SK-N-SH treated with all-trans-retinoic acid at 6 μM for 48 hours (cell line): ENCODE measurements at regions not wholly inside any gene's neighbourhood (a gene's known extent, or its start where the extent isn't known, plus 50 kb on each side); places are given as distances from the start of the nearest gene placed in this dataset.

Experiments used
- ATAC-seq: fragments of 200-7000 bp; cut with Tn5 transposase; 3 replicates; pipeline ENCODE4 v1.9.1; 2020; ENCODE audit warnings: mild to moderate bottlenecking, moderate library complexity
- ARNTL ChIP-seq: fragments of 450-650 bp; formaldehyde crosslinking; IDR thresholded peaks from 2 replicates; pipeline ENCODE4 v1.5.0; 2020; ENCODE audit warnings: low read depth, mild to moderate bottlenecking, moderate library complexity, borderline replicate concordance
- BACH2 ChIP-seq: fragments of 250-450 bp; sonication (Bioruptor Pico); IDR thresholded peaks from 2 replicates; pipeline ENCODE4 v1.9.0; 2021; ENCODE audit warnings: mild to moderate bottlenecking, borderline replicate concordance
- CREB5 ChIP-seq: fragments of 250-450 bp; sonication (Bioruptor Pico); IDR thresholded peaks from 2 replicates; pipeline ENCODE4 v1.5.1; 2020; ENCODE audit warnings: low read depth, mild to moderate bottlenecking, moderate library complexity
- CSDC2 ChIP-seq: fragments of 250-450 bp; sonication (Bioruptor Pico); IDR thresholded peaks from 2 replicates; pipeline ENCODE4 v1.5.0; 2020; ENCODE audit warnings: mild to moderate bottlenecking, moderate library complexity
- CSRNP3 ChIP-seq: fragments of 250-450 bp; sonication (Bioruptor Pico); IDR thresholded peaks from 2 replicates; pipeline ENCODE4 v1.5.1; 2021; ENCODE audit warnings: mild to moderate bottlenecking, moderate library complexity
- ESRRG ChIP-seq: fragments of 250-450 bp; sonication (Bioruptor Pico); IDR thresholded peaks from 2 replicates; pipeline ENCODE4 v1.6.1; 2021; ENCODE audit warnings: mild to moderate bottlenecking
- GLIS3 ChIP-seq: fragments of 250-450 bp; sonication (Bioruptor Pico); IDR thresholded peaks from 2 replicates; pipeline ENCODE4 v1.5.0; 2020; ENCODE audit warnings: mild to moderate bottlenecking, moderate library complexity
- ISL1 ChIP-seq: fragments of 250-450 bp; sonication (Bioruptor Pico); IDR thresholded peaks from 2 replicates; pipeline ENCODE4 v2.1.2; 2022; ENCODE audit warnings: mild to moderate bottlenecking, moderate library complexity
- OSR1 ChIP-seq: fragments of 250-450 bp; sonication (Bioruptor Pico); IDR thresholded peaks from 2 replicates; pipeline ENCODE4 v1.8.0; 2022; ENCODE audit warnings: moderate library complexity, mild to moderate bottlenecking, inconsistent platforms
- POU6F1 ChIP-seq: fragments of 250-450 bp; sonication (Bioruptor Pico); IDR thresholded peaks from 2 replicates; pipeline ENCODE4 v1.8.0; 2021; ENCODE audit warnings: low read depth, mild to moderate bottlenecking, moderate library complexity, borderline replicate concordance
- PPARA ChIP-seq: fragments of 250-450 bp; sonication (Bioruptor Pico); IDR thresholded peaks from 2 replicates; pipeline ENCODE4 v1.5.0; 2020; ENCODE audit warnings: mild to moderate bottlenecking, borderline replicate concordance
- RARB ChIP-seq: fragments of 250-450 bp; sonication (Bioruptor Pico); IDR thresholded peaks from 2 replicates; pipeline ENCODE4 v1.8.0; 2021; ENCODE audit warnings: mild to moderate bottlenecking, moderate library complexity
- SNAI2 ChIP-seq: fragments of 250-450 bp; sonication (Bioruptor Pico); IDR thresholded peaks from 2 replicates; pipeline ENCODE4 v1.5.0; 2020; ENCODE audit warnings: mild to moderate bottlenecking, moderate library complexity
- TCF4 ChIP-seq: fragments of 250-450 bp; sonication (Bioruptor Pico); IDR thresholded peaks from 2 replicates; pipeline ENCODE4 v1.8.0; 2021; ENCODE audit warnings: mild to moderate bottlenecking, moderate library complexity, borderline replicate concordance
- TOX ChIP-seq: fragments of 250-450 bp; sonication (Bioruptor Pico); IDR thresholded peaks from 2 replicates; pipeline ENCODE4 v1.8.0; 2021; ENCODE audit warnings: mild to moderate bottlenecking, moderate library complexity, borderline replicate concordance
- ZC3H10 ChIP-seq: fragments of 250-450 bp; sonication (Bioruptor Pico); IDR thresholded peaks from 2 replicates; pipeline ENCODE4 v1.5.1; 2021; ENCODE audit warnings: mild to moderate bottlenecking, moderate library complexity
- ZFP3 ChIP-seq: fragments of 250-450 bp; sonication (Bioruptor Pico); IDR thresholded peaks from 2 replicates; pipeline ENCODE4 v1.5.0; 2020; ENCODE audit warnings: mild to moderate bottlenecking, moderate library complexity
- ZFP30 ChIP-seq: fragments of 450-650 bp; formaldehyde crosslinking; IDR thresholded peaks from 2 replicates; pipeline ENCODE4 v1.5.0; 2022; ENCODE audit warnings: mild to moderate bottlenecking, moderate library complexity
- ZNF565 ChIP-seq: fragments of 450-650 bp; formaldehyde crosslinking; conservative IDR thresholded peaks from 2 replicates; pipeline ENCODE4 v1.5.0; 2020; ENCODE audit warnings: low read depth, mild to moderate bottlenecking, moderate library complexity
- TF ChIP-seq, protein P1 (sequence below): fragments of 250-450 bp; sonication (Bioruptor Pico); IDR thresholded peaks from 2 replicates; pipeline ENCODE4 v1.5.0; 2020; ENCODE audit warnings: mild to moderate bottlenecking, moderate library complexity

DNA sequence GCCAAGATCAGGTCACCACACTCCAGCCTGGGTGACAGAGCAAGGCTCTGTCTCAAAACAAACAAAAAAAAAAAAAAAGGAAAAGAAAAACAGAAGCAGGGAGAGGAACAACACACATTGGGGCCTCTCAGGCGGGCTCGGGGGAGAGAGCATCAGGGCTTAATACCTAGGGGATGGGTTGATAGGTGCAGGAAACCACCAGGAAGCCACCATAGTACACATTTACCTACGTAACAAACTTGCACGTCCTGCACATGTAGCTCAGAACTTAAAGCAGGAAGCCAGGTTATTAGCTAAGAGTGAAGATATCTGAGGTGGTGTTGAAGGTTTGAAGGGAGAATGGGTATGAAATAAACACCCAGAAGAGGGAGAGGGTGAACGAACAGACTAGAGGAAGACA, 81.0 kb upstream of the PMAIP1 start:
- TF ChIP-seq ZFP3 (CRISPR knock-in tag): no peak
- TF ChIP-seq CREB5: no peak
- no peak for TF ChIP-seq GLIS3 (CRISPR knock-in tag)
- no peak for TF ChIP-seq ZFP30 (CRISPR knock-in tag)
- TF ChIP-seq TOX (CRISPR knock-in tag): no peak
- TF ChIP-seq ISL1 (CRISPR knock-in tag): no peak
- TF ChIP-seq POU6F1 (CRISPR knock-in tag): no peak
- no peak for TF ChIP-seq PPARA (CRISPR knock-in tag)
- TF ChIP-seq RARB (CRISPR knock-in tag): no peak
- TF ChIP-seq CSDC2: no peak
- ATAC-seq: no peak

DNA sequence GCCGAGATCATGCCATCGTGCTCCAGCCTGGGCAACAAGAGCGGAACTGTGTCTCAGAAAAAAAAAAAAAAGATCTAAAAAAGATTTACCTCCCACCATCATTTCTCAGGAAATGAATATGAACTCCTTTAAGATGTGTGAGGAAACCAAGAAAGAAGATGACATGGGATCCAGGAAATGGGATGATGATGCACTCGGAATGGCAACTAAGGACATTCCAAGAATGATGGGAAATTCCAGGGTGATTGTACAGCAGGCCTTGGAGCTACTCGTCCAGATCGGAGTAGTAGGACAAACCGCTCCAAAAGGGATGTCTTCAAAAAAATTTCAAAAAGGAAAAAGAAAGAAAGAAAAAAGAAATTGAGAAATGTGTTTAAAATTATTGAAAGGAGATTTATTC, 84.9 kb upstream of the PMAIP1 start:
- no peak for TF ChIP-seq ZFP3 (CRISPR knock-in tag)
- TF ChIP-seq OSR1 (CRISPR knock-in tag): 0 out of 2 replicates have a peak, but pooled peaks have one; percentile 31
- 0 out of 2 replicates have a peak, but pooled peaks have one; percentile 36 for TF ChIP-seq TOX (CRISPR knock-in tag)
- ATAC-seq: peak; percentile 92

DNA sequence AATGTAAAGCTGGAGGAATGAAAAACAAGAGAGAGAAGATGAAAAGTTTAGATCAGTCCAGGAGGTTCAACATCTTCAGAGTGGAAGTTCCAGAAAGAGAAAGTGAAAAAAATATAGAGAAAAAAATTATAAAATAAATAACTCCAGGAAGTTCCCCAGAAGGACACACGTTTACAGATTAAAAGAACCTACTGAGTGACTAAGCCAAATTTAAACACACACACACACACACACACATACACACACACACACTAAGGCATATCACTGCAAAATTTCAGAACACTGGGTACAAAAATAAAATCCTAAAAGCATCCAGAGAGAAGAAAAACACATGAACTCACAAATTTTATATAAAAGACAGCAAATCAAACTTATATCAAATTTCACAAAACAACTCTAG, 85.9 kb upstream of the PMAIP1 start:
- TF ChIP-seq TOX (CRISPR knock-in tag): no peak
- no peak for TF ChIP-seq CSRNP3 (CRISPR knock-in tag)
- TF ChIP-seq RARB (CRISPR knock-in tag): no peak
- no peak for TF ChIP-seq ARNTL (CRISPR knock-in tag)
- no peak for TF ChIP-seq BACH2
- TF ChIP-seq ZC3H10 (CRISPR knock-in tag): no peak
- no peak for TF ChIP-seq SNAI2
- TF ChIP-seq, protein P1, sequence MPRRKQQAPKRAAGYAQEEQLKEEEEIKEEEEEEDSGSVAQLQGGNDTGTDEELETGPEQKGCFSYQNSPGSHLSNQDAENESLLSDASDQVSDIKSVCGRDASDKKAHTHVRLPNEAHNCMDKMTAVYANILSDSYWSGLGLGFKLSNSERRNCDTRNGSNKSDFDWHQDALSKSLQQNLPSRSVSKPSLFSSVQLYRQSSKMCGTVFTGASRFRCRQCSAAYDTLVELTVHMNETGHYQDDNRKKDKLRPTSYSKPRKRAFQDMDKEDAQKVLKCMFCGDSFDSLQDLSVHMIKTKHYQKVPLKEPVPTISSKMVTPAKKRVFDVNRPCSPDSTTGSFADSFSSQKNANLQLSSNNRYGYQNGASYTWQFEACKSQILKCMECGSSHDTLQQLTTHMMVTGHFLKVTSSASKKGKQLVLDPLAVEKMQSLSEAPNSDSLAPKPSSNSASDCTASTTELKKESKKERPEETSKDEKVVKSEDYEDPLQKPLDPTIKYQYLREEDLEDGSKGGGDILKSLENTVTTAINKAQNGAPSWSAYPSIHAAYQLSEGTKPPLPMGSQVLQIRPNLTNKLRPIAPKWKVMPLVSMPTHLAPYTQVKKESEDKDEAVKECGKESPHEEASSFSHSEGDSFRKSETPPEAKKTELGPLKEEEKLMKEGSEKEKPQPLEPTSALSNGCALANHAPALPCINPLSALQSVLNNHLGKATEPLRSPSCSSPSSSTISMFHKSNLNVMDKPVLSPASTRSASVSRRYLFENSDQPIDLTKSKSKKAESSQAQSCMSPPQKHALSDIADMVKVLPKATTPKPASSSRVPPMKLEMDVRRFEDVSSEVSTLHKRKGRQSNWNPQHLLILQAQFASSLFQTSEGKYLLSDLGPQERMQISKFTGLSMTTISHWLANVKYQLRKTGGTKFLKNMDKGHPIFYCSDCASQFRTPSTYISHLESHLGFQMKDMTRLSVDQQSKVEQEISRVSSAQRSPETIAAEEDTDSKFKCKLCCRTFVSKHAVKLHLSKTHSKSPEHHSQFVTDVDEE: no peak
- TF ChIP-seq ESRRG (CRISPR knock-in tag): no peak
- TF ChIP-seq OSR1 (CRISPR knock-in tag): no peak
- no peak for TF ChIP-seq ISL1 (CRISPR knock-in tag)
- TF ChIP-seq TCF4 (CRISPR knock-in tag): no peak
- no peak for TF ChIP-seq ZNF565 (CRISPR knock-in tag)
- no peak for ATAC-seq

GRCh38 chr18:59810735-59811520, 88.9 kb upstream of the PMAIP1 start:
- ATAC-seq: peak; percentile 44
- TF ChIP-seq SNAI2: no peak
- peak; percentile 73; the same call in 1 of the 2 replicates for TF ChIP-seq TCF4 (CRISPR knock-in tag)
- TF ChIP-seq, protein P1: peak; percentile 78; the same call in 1 of the 2 replicates
- TF ChIP-seq, all 23 proteins: peak for 2
